CD4-positive, CD25-positive, alpha-beta regulatory T cell (primary cell): ENCODE measurements at regions not wholly inside any gene's neighbourhood (a gene's known extent, or its start where the extent isn't known, plus 50 kb on each side); places are given as distances from the start of the nearest gene placed in this dataset.

Source experiments
- ATAC-seq, 2 donors: fragments of 150-1000 bp; cut with Tn5 transposase; one replicate each; pipeline ENCODE4 v1.10.0; 2021; ENCODE audit warnings: low read depth in 2 of 2, moderate number of reproducible peaks in 2 of 2, moderate library complexity in 1 of 2
- DNase-seq, 3 donors: peaks; one replicate each; pipeline versions ENCODE4 v3.0.0 to v3.0.0-alpha.2; 2012 to 2022; ENCODE audit warnings: mixed read lengths in 1 of 3
- H3K27ac ChIP-seq: one replicate; pipeline ENCODE4 v1.7.0; 2013; ENCODE audit warnings: mild to moderate bottlenecking, low read length; ENCODE audit not compliant: insufficient read depth, poor library complexity, severe bottlenecking
- H3K27me3 ChIP-seq: one replicate; pipeline ENCODE4 v1.7.0; 2013; ENCODE audit warnings: low read length; ENCODE audit not compliant: control insufficient read depth, insufficient read depth
- H3K36me3 ChIP-seq: one replicate; pipeline ENCODE4 v1.7.0; 2013; ENCODE audit warnings: mild to moderate bottlenecking, low read length, moderate library complexity; ENCODE audit not compliant: control insufficient read depth, insufficient read depth
- H3K4me1 ChIP-seq: 2 replicates; pipeline ENCODE4 v1.7.0; 2013; ENCODE audit warnings: mild to moderate bottlenecking, low read length; ENCODE audit not compliant: insufficient read depth, control insufficient read depth, poor library complexity, severe bottlenecking
- H3K4me3 ChIP-seq: one replicate; pipeline ENCODE4 v1.7.0; 2013; ENCODE audit warnings: low read depth, mild to moderate bottlenecking, low read length, moderate library complexity
- H3K9me3 ChIP-seq, 2 experiments: 1 replicate in 1 of 2; 2 replicates in 1 of 2; pipeline ENCODE4 v1.7.0; 2013; ENCODE audit warnings: low read length in 2 of 2, mild to moderate bottlenecking in 1 of 2, moderate library complexity in 1 of 2; ENCODE audit not compliant: control insufficient read depth in 2 of 2
- H3K27ac Mint-ChIP-seq, 3 donors: one replicate each; pipeline ENCODE4 v1.8.0; 2020 to 2022; ENCODE audit warnings: mild to moderate bottlenecking in 3 of 3, mixed read lengths in 3 of 3, moderate library complexity in 2 of 3
- H3K27me3 Mint-ChIP-seq: one replicate; pipeline ENCODE4 v1.8.0; 2022; ENCODE audit warnings: mild to moderate bottlenecking, mixed read lengths
- H3K36me3 Mint-ChIP-seq: one replicate; pipeline ENCODE4 v1.8.0; 2020; ENCODE audit warnings: mixed read lengths
- H3K4me1 Mint-ChIP-seq, 4 donors: one replicate each; pipeline ENCODE4 v1.8.0; 2020 to 2022; ENCODE audit warnings: mixed read lengths in 4 of 4, mild to moderate bottlenecking in 1 of 4
- H3K4me3 Mint-ChIP-seq, 4 donors: one replicate each; pipeline ENCODE4 v1.8.0; 2020 to 2022; ENCODE audit warnings: mild to moderate bottlenecking in 4 of 4, mixed read lengths in 4 of 4, moderate library complexity in 3 of 4
- H3K9me3 Mint-ChIP-seq, 7 donors: one replicate each; pipeline ENCODE4 v1.8.0; 2020 to 2022; ENCODE audit warnings: mixed read lengths in 7 of 7, mild to moderate bottlenecking in 3 of 7, moderate library complexity in 2 of 7

DNA sequence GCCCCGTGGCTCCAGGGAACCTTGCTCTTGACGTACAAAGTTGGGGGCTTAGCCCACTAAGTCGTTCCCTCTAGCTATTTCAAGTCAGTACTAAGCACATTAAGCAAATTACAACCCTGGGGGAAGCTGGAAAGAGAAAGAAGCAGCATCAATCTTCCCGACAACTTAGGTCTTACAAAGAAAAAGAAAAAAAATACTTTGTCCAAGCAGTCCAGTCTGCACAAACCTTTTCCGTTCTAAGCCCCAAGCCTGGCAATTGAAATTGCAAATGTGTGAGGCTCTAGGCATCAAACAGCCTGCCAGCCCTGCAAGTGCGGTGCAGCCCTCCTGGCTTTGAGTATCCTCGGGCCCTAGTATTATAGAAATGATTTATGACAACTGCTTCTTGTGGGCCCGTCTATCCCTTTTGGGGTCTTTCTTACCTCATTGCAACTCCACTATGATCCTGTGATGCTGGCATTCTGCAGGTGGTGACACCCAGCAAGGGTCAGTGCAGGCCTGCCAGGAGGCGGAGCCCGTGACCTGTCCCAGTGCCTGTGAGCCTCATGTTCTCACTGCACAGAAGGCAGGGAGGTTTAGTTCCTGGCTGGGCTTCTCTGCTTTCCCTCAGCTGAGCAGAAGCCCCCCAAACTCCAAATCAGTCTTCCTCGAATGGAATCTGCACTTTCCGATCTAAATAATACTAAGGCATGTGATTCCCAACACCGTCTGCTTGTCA, 232.3 kb upstream of the IRX2 start:
- no peaks in the 10 kb centered on the region for H3K27me3 ChIP-seq
- Mint-ChIP-seq H3K9me3 (peaks cover 0 to 11% (median 5%) of the 10 kb centered on the region in 7 donors), H3K4me1 (no peaks in the 10 kb centered on the region), H3K27ac (no peak overlapping the region), H3K4me3 (no peak overlapping the region), H3K27me3 (no peaks in the 10 kb centered on the region), H3K36me3 (no peaks in the 10 kb centered on the region)
- DNase-seq: no peak
- no peak overlapping the region for H3K27ac ChIP-seq
- H3K4me3 ChIP-seq: no peak overlapping the region
- no peak for ATAC-seq
- H3K36me3 ChIP-seq: no peaks in the 10 kb centered on the region
- peaks cover 0 to 5% of the 10 kb centered on the region in 2 experiments for H3K9me3 ChIP-seq
- H3K4me1 ChIP-seq: no peaks in the 10 kb centered on the region

DNA sequence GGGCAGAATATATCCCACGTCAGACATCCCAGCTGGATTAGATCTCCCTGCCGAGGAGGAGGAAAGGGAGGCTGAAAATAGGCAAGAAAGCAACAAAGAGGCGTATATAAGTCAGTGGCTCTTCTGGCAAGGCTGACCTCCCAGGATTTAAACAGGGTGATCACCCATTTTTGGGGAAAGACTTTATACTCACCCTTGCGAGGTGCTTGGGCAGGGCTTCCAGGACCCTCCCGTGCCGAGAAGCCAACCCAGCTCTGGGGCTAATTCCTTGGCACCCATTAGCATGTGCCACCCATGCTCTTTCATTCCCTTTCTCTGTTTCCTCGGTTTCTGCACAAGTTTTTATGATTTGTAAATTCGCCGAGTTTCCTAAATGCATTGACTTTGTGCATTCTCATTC, 230.2 kb upstream of the IRX2 start:
- peaks cover 0 to 5% of the 10 kb centered on the region in 2 experiments for H3K9me3 ChIP-seq
- peaks cover 0 to 10% (median 7%) of the 10 kb centered on the region in 7 donors for H3K9me3 Mint-ChIP-seq
- H3K4me3 ChIP-seq: no peak overlapping the region
- H3K27ac Mint-ChIP-seq: no peak overlapping the region
- H3K4me3 Mint-ChIP-seq: no peak overlapping the region
- ATAC-seq: no peak
- H3K27ac ChIP-seq: no peak overlapping the region
- H3K36me3 Mint-ChIP-seq: no peaks in the 10 kb centered on the region
- H3K27me3 Mint-ChIP-seq: no peaks in the 10 kb centered on the region
- H3K27me3 ChIP-seq: no peaks in the 10 kb centered on the region
- H3K36me3 ChIP-seq: no peaks in the 10 kb centered on the region
- H3K4me1 Mint-ChIP-seq: no peaks in the 10 kb centered on the region
- no peak for DNase-seq
- no peaks in the 10 kb centered on the region for H3K4me1 ChIP-seq

DNA sequence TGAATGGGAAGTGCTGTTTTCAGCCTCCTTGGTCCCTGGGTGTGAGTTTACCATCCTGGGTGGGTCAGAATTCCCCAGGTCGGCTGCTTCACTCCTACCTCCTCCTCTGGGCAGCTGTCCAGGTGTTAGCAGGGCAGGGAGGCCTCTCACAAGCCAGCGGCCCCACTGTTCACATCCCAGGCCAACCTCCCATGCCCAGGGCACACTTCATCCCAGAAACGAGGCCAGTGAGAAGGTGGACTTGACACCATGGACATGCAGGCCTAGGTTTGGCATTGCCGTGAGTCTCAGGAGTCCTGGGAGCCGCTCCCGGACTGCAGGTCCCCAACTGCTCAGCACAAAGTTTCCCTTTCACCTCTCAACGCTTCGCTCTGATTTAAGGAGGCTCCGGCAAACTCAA, 229.6 kb upstream of the IRX2 start:
- no peak overlapping the region for H3K27ac ChIP-seq
- H3K9me3 ChIP-seq: peaks cover 0 to 5% of the 10 kb centered on the region in 2 experiments
- H3K36me3 Mint-ChIP-seq: no peaks in the 10 kb centered on the region
- H3K4me1 Mint-ChIP-seq: no peaks in the 10 kb centered on the region
- no peaks in the 10 kb centered on the region for H3K36me3 ChIP-seq
- DNase-seq: no peak
- H3K27me3 ChIP-seq: no peaks in the 10 kb centered on the region
- no peak for ATAC-seq
- H3K4me3 Mint-ChIP-seq: no peak overlapping the region
- no peak overlapping the region for H3K27ac Mint-ChIP-seq
- H3K4me3 ChIP-seq: no peak overlapping the region
- H3K27me3 Mint-ChIP-seq: no peaks in the 10 kb centered on the region
- H3K4me1 ChIP-seq: no peaks in the 10 kb centered on the region
- peaks cover 0 to 15% (median 8%) of the 10 kb centered on the region in 7 donors for H3K9me3 Mint-ChIP-seq

GRCh38 chr5:2960294-2960693, 208.8 kb upstream of the IRX2 start:
- H3K27ac Mint-ChIP-seq: no peak overlapping the region

DNA sequence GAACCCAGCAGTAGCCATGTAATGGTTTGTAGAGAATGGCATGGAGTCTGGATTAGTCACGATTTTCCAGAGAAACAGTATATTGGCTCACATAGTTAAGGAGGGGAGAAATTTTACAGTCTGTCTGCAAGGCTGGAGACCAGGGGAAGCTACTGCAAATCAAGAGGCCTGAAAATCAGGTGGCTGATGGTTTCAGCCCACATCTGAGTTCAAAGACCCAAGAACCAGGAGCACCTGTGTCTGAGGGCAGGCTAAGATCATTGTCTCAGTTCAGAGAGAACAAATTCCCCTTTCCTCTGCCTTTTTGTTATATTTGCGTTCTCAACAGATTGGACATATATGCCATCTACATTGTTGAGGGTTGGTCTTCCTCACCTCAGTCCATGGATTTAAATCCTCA, 207.5 kb upstream of the IRX2 start:
- ATAC-seq (no peak), DNase-seq (no peak)
- Histone ChIP-seq H3K4me1 (no peaks in the 10 kb centered on the region), H3K36me3 (no peaks in the 10 kb centered on the region), H3K27ac (no peak overlapping the region), H3K9me3 (peaks cover 0 to 7% of the 10 kb centered on the region in 2 experiments), H3K4me3 (no peak overlapping the region), H3K27me3 (no peaks in the 10 kb centered on the region)
- no peaks in the 10 kb centered on the region for H3K4me1 Mint-ChIP-seq
- H3K27ac Mint-ChIP-seq: no peak overlapping the region
- H3K9me3 Mint-ChIP-seq: peaks cover 4 to 22% (median 7%) of the 10 kb centered on the region in 7 donors
- H3K27me3 Mint-ChIP-seq: no peaks in the 10 kb centered on the region
- no peak overlapping the region for H3K4me3 Mint-ChIP-seq
- no peaks in the 10 kb centered on the region for H3K36me3 Mint-ChIP-seq

More at GRCh38 chr5:2960294-2960693, 208.8 kb upstream of the IRX2 start:
- H3K4me1 Mint-ChIP-seq: no peaks in the 10 kb centered on the region
- no peaks in the 10 kb centered on the region for H3K4me1 ChIP-seq
- ATAC-seq (no peak), DNase-seq (no peak)
- no peaks in the 10 kb centered on the region for H3K27me3 Mint-ChIP-seq
- H3K4me3 ChIP-seq: no peak overlapping the region
- peaks cover 0 to 7% of the 10 kb centered on the region in 2 experiments for H3K9me3 ChIP-seq
- H3K27me3 ChIP-seq: no peaks in the 10 kb centered on the region
- H3K27ac ChIP-seq: no peak overlapping the region
- no peaks in the 10 kb centered on the region for H3K36me3 Mint-ChIP-seq
- H3K9me3 Mint-ChIP-seq: peaks cover 0 to 31% (median 7%) of the 10 kb centered on the region in 7 donors
- no peaks in the 10 kb centered on the region for H3K36me3 ChIP-seq
- H3K4me3 Mint-ChIP-seq: no peak overlapping the region

GRCh38 chr5:2948875-2949274, 197.4 kb upstream of the IRX2 start:
- H3K4me3 ChIP-seq: no peak overlapping the region
- no peaks in the 10 kb centered on the region for H3K9me3 ChIP-seq
- Mint-ChIP-seq H3K36me3 (no peaks in the 10 kb centered on the region), H3K4me1 (no peaks in the 10 kb centered on the region), H3K27ac (no peak overlapping the region), H3K4me3 (no peak overlapping the region), H3K27me3 (no peaks in the 10 kb centered on the region), H3K9me3 (peaks cover 2 to 14% (median 9%) of the 10 kb centered on the region in 7 donors)
- no peak for DNase-seq
- no peaks in the 10 kb centered on the region for H3K36me3 ChIP-seq
- H3K4me1 ChIP-seq: no peaks in the 10 kb centered on the region
- H3K27ac ChIP-seq: no peak overlapping the region
- ATAC-seq: no peak
- H3K27me3 ChIP-seq: no peaks in the 10 kb centered on the region

- no peak for DNase-seq
- Mint-ChIP-seq H3K4me1 (no peaks in the 10 kb centered on the region), H3K27me3 (no peaks in the 10 kb centered on the region), H3K36me3 (no peaks in the 10 kb centered on the region), H3K4me3 (no peak overlapping the region), H3K9me3 (peaks cover 0 to 26% (median 5%) of the 10 kb centered on the region in 7 donors), H3K27ac (no peak overlapping the region)
- Histone ChIP-seq H3K36me3 (no peaks in the 10 kb centered on the region), H3K9me3 (no peaks in the 10 kb centered on the region), H3K4me3 (no peak overlapping the region), H3K4me1 (no peaks in the 10 kb centered on the region), H3K27ac (no peak overlapping the region), H3K27me3 (no peaks in the 10 kb centered on the region)
- ATAC-seq: no peak
Observed at GRCh38 chr5:2946315-2946714, 194.8 kb upstream of the IRX2 start.

DNA sequence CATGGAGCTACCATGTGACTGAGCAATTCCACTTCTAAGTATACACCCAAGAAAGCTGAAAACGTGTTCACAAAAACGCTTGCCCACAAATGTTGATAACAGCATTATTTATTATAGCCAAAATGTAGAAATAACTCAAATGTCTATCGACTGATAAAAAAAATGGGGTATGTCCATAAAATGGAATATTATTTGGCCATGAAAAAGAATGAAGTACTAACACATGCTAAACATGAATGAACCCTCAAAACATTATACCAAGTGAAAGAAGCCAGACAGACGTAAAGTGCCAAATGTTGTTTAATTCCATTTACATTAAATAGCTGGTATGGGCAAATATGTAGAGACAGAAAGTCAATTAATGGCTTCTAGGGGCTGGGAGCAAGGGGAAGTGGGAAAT, 184.9 kb upstream of the IRX2 start:
- Histone ChIP-seq H3K36me3 (no peaks in the 10 kb centered on the region), H3K27ac (no peak overlapping the region), H3K27me3 (no peaks in the 10 kb centered on the region), H3K4me3 (no peak overlapping the region), H3K9me3 (no peaks in the 10 kb centered on the region), H3K4me1 (no peaks in the 10 kb centered on the region)
- H3K9me3 Mint-ChIP-seq: peaks cover 0 to 24% (median 4%) of the 10 kb centered on the region in 7 donors
- no peaks in the 10 kb centered on the region for H3K4me1 Mint-ChIP-seq
- no peak overlapping the region for H3K27ac Mint-ChIP-seq
- no peaks in the 10 kb centered on the region for H3K27me3 Mint-ChIP-seq
- no peak overlapping the region for H3K4me3 Mint-ChIP-seq
- ATAC-seq (no peak), DNase-seq (no peak)
- no peaks in the 10 kb centered on the region for H3K36me3 Mint-ChIP-seq
